BLaER1 treated with 17β-estradiol and CSF1 and Interleukin-3, amounts not matched to agents 10 nM and 100 nM (cell line): ENCODE measurements at regions not wholly inside any gene's neighbourhood (a gene's known extent, or its start where the extent isn't known, plus 50 kb on each side); places are given as distances from the start of the nearest gene placed in this dataset.
A peak's percentile ranks its signal among the peaks of the same experiment; 100 is the strongest.
"Not testable (repeated sequence)": the region's sequence is repeated elsewhere in the genome, so short reads cannot be mapped to it uniquely, and the experiment has no call there.

Experiments
- H3K27ac ChIP-seq, 11 experiments: shearing (Covaris generic); formaldehyde crosslinking; 2 replicates each; pipeline ENCODE4 v1.8.1; 2022
- H3K27me3 ChIP-seq, 11 experiments: shearing (Covaris generic); formaldehyde crosslinking; 2 replicates each; pipeline ENCODE4 v1.8.1; 2022
- H3K36me3 ChIP-seq, 11 experiments: shearing (Covaris generic); formaldehyde crosslinking; 2 replicates each; pipeline ENCODE4 v1.8.1; 2022
- H3K4me1 ChIP-seq, 10 experiments: shearing (Covaris generic); formaldehyde crosslinking; 2 replicates each; pipeline ENCODE4 v1.8.1; 2022
- H3K4me2 ChIP-seq, 11 experiments: shearing (Covaris generic); formaldehyde crosslinking; 2 replicates each; pipeline ENCODE4 v1.8.1; 2022
- H3K4me3 ChIP-seq, 10 experiments: shearing (Covaris generic); formaldehyde crosslinking; 2 replicates each; pipeline ENCODE4 v1.8.1; 2022
- H3K9ac ChIP-seq, 11 experiments: shearing (Covaris generic); formaldehyde crosslinking; 2 replicates each; pipeline ENCODE4 v1.8.1; 2022
- H3K9me3 ChIP-seq, 11 experiments: shearing (Covaris generic); formaldehyde crosslinking; replicated peaks in 1 of 11; 2 replicates each; pipeline ENCODE4 v1.8.1; 2022
- H4K20me1 ChIP-seq, 11 experiments: shearing (Covaris generic); formaldehyde crosslinking; 2 replicates each; pipeline ENCODE4 v1.8.1; 2022
- Cebpa-rat ChIP-seq, 11 experiments: shearing (Covaris generic); IDR thresholded peaks; 2 replicates each; pipeline ENCODE4 v1.8.1; 2022

DNA sequence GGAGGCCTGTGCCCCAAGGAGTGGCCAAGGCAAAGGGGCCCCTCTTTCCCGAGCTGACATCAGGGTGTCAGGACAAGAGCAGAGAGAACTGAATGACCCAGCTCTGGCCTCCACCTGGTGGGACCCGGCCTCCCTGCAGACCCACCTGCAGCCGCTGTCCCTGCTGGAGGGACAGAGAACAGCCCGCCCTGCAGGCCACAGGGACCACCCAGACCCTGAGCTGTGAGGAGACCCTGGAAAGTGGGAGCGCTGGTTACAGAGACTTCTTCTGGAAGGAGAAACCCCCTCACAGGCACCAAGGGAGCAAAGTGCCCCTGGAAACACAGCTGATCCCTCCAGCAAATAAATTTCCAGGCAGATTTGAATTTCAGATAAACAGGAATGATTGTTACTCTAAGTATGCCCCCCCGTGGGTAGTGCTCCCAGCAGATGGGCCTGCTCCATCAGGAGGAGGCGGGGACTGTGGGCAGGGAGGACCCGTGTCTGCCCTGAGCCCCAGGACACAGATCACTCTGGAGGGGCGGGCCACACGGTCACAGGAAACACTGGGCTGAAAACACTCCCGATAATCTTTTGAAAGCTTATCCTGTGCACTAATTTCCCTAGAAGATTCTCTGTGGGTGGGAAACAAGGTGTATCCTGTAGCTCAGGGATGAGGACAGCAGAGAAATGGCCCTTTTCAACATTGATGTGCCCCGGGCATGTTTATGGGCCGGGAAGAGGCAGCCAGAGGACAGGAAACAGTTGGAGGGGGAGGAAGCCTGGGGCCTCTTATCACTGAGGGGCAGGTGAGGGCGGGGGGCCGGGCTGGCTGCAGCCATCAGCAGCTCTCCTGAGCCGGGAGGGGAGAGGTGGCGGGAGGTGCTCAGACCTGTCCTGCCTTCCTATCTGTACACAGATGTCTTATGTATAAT, 276.0 kb downstream of the ADGRD1 start:
- Histone ChIP-seq H3K27ac (peak overlapping the region in 8 of 11 experiments; percentile 39 to 73 (median 60); a peak in 15 of 22 replicates), H3K36me3 (no peaks in the 10 kb centered on the region; a peak in 1 of 22 replicates), H3K4me2 (peak overlapping the region; percentile 81 to 93 (median 85)), H3K27me3 (no peaks in the 10 kb centered on the region), H3K4me1 (peaks cover 43 to 72% (median 51%) of the 10 kb centered on the region in 10 experiments), H3K9me3 (peaks cover 11 to 35% (median 19%) of the 10 kb centered on the region in 11 experiments), H3K4me3 (peak overlapping the region in 4 of 10 experiments; percentile 4 to 32 (median 23); a peak in 3 of 20 replicates), H4K20me1 (no peaks in the 10 kb centered on the region), H3K9ac (peak overlapping the region in 9 of 11 experiments; percentile 24 to 69 (median 46); a peak in 13 of 22 replicates)
- no peak for TF ChIP-seq Cebpa-rat (IDR thresholded peaks at IDR 0.05)

DNA sequence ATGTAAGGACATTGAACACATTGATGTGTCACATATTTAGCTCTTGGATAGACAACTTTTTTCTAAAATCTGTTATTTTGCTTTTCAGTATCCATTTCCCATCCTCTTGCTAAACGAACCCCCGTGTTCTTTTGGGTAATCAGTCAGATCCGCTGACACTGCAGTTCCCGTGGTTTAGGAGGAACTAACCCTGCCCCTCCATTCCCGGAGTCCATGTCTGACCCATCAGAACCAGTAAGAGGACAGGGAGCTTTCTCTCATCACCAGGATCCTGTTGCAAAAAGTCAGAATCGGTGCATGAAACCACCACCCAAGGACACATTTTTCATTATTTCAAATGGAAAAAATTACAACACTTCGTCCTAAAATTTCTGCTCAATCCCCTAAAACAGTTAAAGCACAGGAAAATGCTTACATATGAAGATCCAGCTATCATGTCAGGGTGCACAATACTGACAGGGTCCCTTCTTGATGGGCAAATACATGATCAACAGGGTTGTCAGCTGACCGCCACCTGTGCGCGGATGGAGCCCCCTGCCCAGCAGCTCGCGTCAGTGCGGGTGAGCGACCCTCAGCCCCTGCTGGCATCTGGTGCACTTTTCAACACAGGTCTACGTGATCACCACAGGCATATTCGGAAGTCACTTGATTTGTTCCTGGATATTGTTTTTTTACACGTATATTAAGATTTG, 276.8 kb downstream of the ADGRD1 start:
- H3K27ac ChIP-seq = peak overlapping the region in 6 of 11 experiments; percentile 46 to 73 (median 68); a peak in 10 of 22 replicates
- H3K27me3 ChIP-seq = no peaks in the 10 kb centered on the region
- H3K4me1 ChIP-seq = peaks cover 43 to 72% (median 51%) of the 10 kb centered on the region in 10 experiments
- no peaks in the 10 kb centered on the region; a peak in 1 of 22 replicates for H3K36me3 ChIP-seq
- peak overlapping the region; percentile 81 to 93 (median 85) for H3K4me2 ChIP-seq
- no peaks in the 10 kb centered on the region for H4K20me1 ChIP-seq
- TF ChIP-seq Cebpa-rat (IDR thresholded peaks at IDR 0.05) = no peak
- no peak overlapping the region for H3K4me3 ChIP-seq
- peaks cover 11 to 35% (median 19%) of the 10 kb centered on the region in 11 experiments for H3K9me3 ChIP-seq
- peak overlapping the region in 5 of 11 experiments; percentile 24 to 69 (median 66); a peak in 7 of 22 replicates for H3K9ac ChIP-seq

DNA sequence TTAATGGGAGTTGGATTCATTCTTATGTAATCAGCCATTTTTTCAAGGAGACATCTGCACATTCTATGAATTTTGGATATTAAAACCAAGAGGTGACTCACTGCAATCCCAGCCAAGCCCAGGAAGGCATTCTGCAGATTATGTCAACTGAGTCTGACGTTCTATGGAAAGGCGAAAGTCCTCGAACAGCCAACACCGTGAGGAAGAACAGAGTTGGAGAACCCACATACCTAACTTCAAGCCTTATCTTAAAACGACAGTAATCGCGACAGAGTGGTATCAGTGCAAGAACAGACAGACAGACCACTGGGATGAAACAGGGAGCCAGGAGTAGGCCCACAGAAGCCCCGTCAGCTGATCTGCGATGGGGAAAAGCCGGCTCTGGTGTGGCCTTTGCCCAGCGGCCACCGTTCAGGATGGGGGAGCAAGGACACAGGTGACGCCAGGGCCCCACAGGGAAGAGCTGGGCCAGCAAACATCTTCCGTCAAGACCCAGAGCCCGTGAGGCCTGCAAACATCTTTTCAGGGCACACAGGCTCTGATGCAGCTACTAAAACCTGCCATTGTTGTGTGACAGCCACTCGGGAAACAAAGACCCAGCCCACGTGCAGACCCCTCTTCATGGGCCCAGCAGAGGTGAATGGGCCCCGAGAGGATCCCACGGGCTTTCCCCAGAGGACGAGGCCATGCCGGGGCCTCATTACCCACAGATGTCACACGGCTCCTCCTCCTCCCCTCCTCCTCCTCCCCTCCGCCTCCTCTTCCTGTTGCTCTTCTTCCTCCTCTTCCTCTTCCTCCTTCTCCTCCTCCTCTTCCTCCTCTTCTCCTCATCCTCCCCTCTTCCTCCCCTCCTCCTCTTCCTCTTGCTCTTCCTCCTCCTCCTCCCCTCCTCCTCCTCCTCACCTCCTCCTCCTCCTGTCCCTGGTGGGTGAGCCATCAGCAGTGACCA, 277.6 kb downstream of the ADGRD1 start:
- no peak for TF ChIP-seq Cebpa-rat (IDR thresholded peaks at IDR 0.05)
- Histone ChIP-seq H3K4me1 (peaks cover 43 to 76% (median 54%) of the 10 kb centered on the region in 10 experiments), H3K4me3 (no peak overlapping the region), H3K4me2 (peak overlapping the region; percentile 81 to 93 (median 85)), H3K27me3 (no peaks in the 10 kb centered on the region), H3K9ac (peak overlapping the region in 6 of 11 experiments; percentile 27 to 62 (median 46); a peak in 8 of 22 replicates), H3K27ac (peak overlapping the region in 10 of 11 experiments; percentile 24 to 74 (median 64); a peak in 17 of 22 replicates), H4K20me1 (no peaks in the 10 kb centered on the region), H3K36me3 (no peaks in the 10 kb centered on the region; a peak in 1 of 22 replicates), H3K9me3 (peaks cover 11 to 35% (median 19%) of the 10 kb centered on the region in 11 experiments)

GRCh38 chr12:131232036-131232435, 278.3 kb downstream of the ADGRD1 start:
- Histone ChIP-seq H3K4me3 (no peak overlapping the region), H4K20me1 (no peaks in the 10 kb centered on the region), H3K4me1 (peaks cover 43 to 72% (median 53%) of the 10 kb centered on the region in 10 experiments), H3K4me2 (peak overlapping the region; percentile 34 to 92 (median 83)), H3K9me3 (peaks cover 11 to 35% (median 19%) of the 10 kb centered on the region in 11 experiments), H3K27ac (peak overlapping the region in 10 of 11 experiments; percentile 13 to 74 (median 52); a peak in 17 of 22 replicates), H3K27me3 (no peaks in the 10 kb centered on the region), H3K9ac (no peak overlapping the region; a peak in 2 of 22 replicates), H3K36me3 (no peaks in the 10 kb centered on the region; a peak in 1 of 22 replicates)
- no peak for TF ChIP-seq Cebpa-rat (IDR thresholded peaks at IDR 0.05)

DNA sequence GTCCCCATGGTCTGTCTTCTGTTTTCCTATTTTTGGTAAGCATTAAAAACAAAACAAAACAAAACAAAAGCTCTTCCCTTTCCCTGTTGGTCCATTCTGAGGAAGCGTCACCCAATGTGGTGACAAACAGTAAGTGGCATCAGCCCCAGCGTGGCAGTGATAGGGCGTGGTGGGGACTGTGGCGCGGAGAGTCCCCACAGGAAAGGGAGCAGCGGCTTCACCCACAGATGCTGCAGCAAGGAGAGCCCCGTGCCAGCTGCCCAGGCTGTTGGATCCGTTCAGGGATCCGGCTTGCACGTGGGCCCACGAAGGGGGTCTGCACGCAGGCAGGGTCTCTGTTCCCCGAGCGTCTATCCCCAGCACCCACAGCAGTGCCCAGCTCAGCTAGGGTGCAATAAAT, 279.2 kb downstream of the ADGRD1 start:
- peak overlapping the region; percentile 3 to 92 (median 83); a peak in 10 of 22 replicates for H3K4me2 ChIP-seq
- H3K27ac ChIP-seq = peak overlapping the region in 6 of 11 experiments; percentile 38 to 74 (median 55); a peak in 7 of 22 replicates
- not testable (repeated sequence) for H4K20me1 ChIP-seq, H3K27me3 ChIP-seq, H3K36me3 ChIP-seq, H3K4me3 ChIP-seq, H3K9ac ChIP-seq
- H3K4me1 ChIP-seq = peaks cover 43 to 67% (median 50%) of the 10 kb centered on the region in 10 experiments
- H3K9me3 ChIP-seq = peaks cover 11 to 28% (median 18%) of the 10 kb centered on the region in 11 experiments

DNA sequence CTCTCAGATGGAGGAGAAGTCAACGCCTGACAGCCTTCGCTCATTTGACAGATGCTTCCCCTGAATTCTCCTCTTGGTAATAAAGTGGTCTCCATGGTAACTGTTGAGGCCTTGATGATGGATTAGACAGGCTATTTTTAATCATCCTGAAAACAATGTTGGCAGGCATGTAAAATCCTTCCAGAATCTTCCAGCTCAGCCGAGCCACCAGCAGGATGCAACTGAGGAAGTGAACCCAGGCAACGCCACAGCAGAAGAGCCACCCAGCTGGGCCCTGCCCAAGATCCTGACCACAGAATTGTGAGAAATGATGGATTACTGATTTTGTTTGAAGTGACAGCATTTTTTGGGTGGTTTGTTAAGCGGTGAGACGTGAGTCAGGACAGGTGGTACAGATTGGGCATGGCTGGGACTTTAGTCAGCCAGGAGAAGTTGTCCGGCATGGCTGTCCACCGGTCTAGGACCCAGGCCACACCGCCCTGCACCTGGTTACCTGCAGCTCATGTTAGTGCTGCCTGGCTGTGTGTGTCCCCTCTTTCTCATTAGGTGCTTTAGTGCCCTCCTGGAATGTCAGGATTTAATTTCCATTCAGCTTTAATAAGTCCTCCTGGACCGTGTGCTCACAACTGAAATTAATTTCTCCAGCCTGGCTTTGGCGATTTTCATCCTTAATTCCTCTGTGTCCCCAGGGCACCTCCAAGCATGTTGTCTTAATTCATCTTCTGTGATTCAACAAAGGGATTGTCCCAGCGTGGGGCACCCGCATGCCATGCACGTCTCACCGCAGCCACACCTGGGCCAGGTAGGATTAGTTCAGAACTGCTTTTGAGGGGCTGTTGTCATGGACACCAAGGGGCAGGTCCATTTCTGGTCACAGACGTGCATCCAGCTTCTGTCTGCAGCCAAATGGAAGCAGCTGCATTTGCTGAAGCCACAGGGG, 280.4 kb downstream of the ADGRD1 start:
- not testable (repeated sequence) for H3K9ac ChIP-seq, H3K36me3 ChIP-seq, H3K27ac ChIP-seq, H4K20me1 ChIP-seq, H3K27me3 ChIP-seq, H3K4me3 ChIP-seq
- peaks cover 37 to 69% (median 49%) of the 10 kb centered on the region in 10 experiments for H3K4me1 ChIP-seq
- H3K9me3 ChIP-seq = peaks cover 11 to 21% (median 18%) of the 10 kb centered on the region in 11 experiments
- H3K4me2 ChIP-seq = peak overlapping the region in 1 of 11 experiments; percentile 10; a peak in 2 of 22 replicates

- H4K20me1 ChIP-seq, H3K27ac ChIP-seq, H3K9ac ChIP-seq, H3K36me3 ChIP-seq, H3K4me3 ChIP-seq, H3K27me3 ChIP-seq, H3K4me2 ChIP-seq: not testable (repeated sequence)
- H3K4me1 ChIP-seq = peaks cover 30 to 69% (median 49%) of the 10 kb centered on the region in 10 experiments
- peaks cover 11 to 21% (median 18%) of the 10 kb centered on the region in 11 experiments for H3K9me3 ChIP-seq
Observed at GRCh38 chr12:131234841-131235271, 281.1 kb downstream of the ADGRD1 start.
